ENCODE measurements at regions not wholly inside any gene's neighbourhood (a gene's known extent, or its start where the extent isn't known, plus 50 kb on each side); places are given as distances from the start of the nearest gene placed in this dataset.
A peak's percentile ranks its signal among the peaks of the same experiment; 100 is the strongest.

DNA sequence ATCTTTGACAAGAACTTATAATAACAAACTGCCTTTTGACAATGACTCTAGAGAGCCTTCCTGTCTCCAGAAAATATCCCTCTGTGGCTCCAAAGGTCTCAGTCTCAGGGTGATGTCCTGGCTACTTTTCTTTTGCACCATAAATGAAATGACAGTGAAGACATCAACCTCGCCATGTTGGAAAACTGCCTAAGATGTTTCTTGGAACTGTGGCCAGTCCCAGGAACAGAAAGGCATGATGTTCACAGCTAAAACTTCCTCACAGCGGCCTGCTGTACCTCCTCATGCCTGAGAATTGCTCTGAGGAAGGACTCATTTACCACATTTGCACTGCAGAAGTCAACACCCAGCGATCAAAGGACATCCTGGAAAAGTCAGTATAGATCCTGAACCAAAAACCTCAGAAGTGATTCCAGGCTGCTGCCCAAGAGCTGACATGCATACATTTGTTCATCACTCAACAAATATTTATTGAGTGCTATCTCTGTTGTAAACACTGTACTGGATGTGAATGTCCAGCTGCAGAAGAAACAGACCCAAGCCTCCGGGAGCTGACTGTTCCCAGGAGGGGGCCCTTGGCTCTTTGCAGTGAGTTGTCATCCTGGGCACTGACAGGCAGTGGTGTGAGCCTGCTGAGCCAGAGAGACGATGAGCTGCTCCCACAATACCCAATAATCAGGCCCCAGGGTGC, 64.3 kb upstream of the ACSL3 start (continued):
- TF ChIP-seq MAZ (IDR thresholded peaks at IDR 0.05; ENCODE audit: borderline replicate concordance, low read depth, low read length) (no peak), SMC3 (IDR thresholded peaks at IDR 0.05; ENCODE audit: low read depth, low read length) (no peak)

GRCh38 chr2:222797261-222797660, 63.6 kb upstream of the ACSL3 start:
- Histone ChIP-seq H2AFZ (replicated peaks; ENCODE audit: low read length, poor library complexity) (no peak overlapping the region), H2BK120ac (ENCODE audit: low read depth, low read length) (no peak overlapping the region), H3K27me3 (ENCODE audit: control insufficient read depth, insufficient read depth, low read length) (no peaks in the 10 kb centered on the region), H3K9me1 (ENCODE audit: insufficient read depth, low read length) (peaks cover 2% of the 10 kb centered on the region; the same call in 1 of the 2 replicates), H3K9me3 (ENCODE audit: control insufficient read depth, insufficient read depth, low read length) (no peaks in the 10 kb centered on the region), H4K91ac (ENCODE audit: insufficient read depth, low read depth, low read length) (no peak overlapping the region), H3K27ac (ENCODE audit: insufficient read depth, low read length) (no peak overlapping the region), H3K14ac (replicated peaks; ENCODE audit: low read depth, low read length) (no peak overlapping the region), H3K18ac (ENCODE audit: low read depth, low read length) (no peak overlapping the region), H3K4ac (ENCODE audit: low read depth, low read length) (no peak overlapping the region), H4K5ac (ENCODE audit: low read depth, low read length) (no peak overlapping the region), H4K8ac (ENCODE audit: low read depth in 2 of 2, low read length in 2 of 2) (no peak overlapping the region), H2AK5ac (ENCODE audit: low read depth, low read length) (no peak overlapping the region), H3K36me3 (ENCODE audit: control insufficient read depth, insufficient read depth, low read length) (no peaks in the 10 kb centered on the region), H2BK5ac (ENCODE audit: low read depth, low read length, poor library complexity, severe bottlenecking) (no peak overlapping the region), H3K9ac (ENCODE audit: low read depth, low read length) (no peak overlapping the region), H3K23ac (ENCODE audit: low read depth, low read length) (no peak overlapping the region), H4K20me1 (ENCODE audit: insufficient read depth, low read length) (no peaks in the 10 kb centered on the region), H2AK9ac (replicated peaks; ENCODE audit: low read depth, low read length, poor library complexity) (no peak overlapping the region), H3K79me1 (ENCODE audit: low read depth in 1 of 2, low read length in 2 of 2) (no peaks in the 10 kb centered on the region), H2BK15ac (ENCODE audit: low read depth, low read length) (no peak overlapping the region), H3K4me3 (ENCODE audit: insufficient read depth, low read depth, low read length) (no peak overlapping the region), H3K4me2 (ENCODE audit: low read depth, low read length) (no peak overlapping the region), H3K4me1 (ENCODE audit: control insufficient read depth, insufficient read depth, low read length) (peaks cover 8% of the 10 kb centered on the region), H2BK20ac (ENCODE audit: low read depth, low read length) (no peak overlapping the region), H3K56ac (ENCODE audit: extremely low read depth, insufficient read depth, low read length) (no peak overlapping the region)
- intact Hi-C loops (cut with micrococcal nuclease), result loop anchor here (1.0 to 2.0 kb wide), 3 partner anchors 89 to 144 kb away; no protein-coding TSS in a partner anchor
- DNase-seq, result peak; percentile 34
- peak; percentile 52 for ATAC-seq (ENCODE audit: low read depth)
- ChIA-PET CTCF (interaction anchor here (0.6 to 1.9 kb wide), 19 partner anchors 8 to 1171 kb away, joined by 3 to 6 read pairs (median 3); no protein-coding TSS in a partner anchor), POLR2A (ENCODE audit: unreplicated experiment) (interaction anchor here (0.5 to 0.6 kb wide), 2 partner anchors 8 to 137 kb away, joined by 3 read pairs; no protein-coding TSS in a partner anchor)
- no CpG with 5 or more reads among the region's 2 CpGs for WGBS, 2 experiments (ENCODE audit: extremely low coverage in 2 of 2, insufficient read length in 1 of 2)
- TF ChIP-seq CEBPB (IDR thresholded peaks at IDR 0.05; ENCODE audit: low read depth, low read length) (no peak), CTCF (conservative IDR thresholded peaks at IDR 0.05; ENCODE audit: low read depth, low read length) (peak; percentile 47), RCOR1 (IDR thresholded peaks at IDR 0.05; ENCODE audit: insufficient replicate concordance, low read length) (no peak), RAD21 (IDR thresholded peaks at IDR 0.05; ENCODE audit: low read length) (peak; percentile 41), SMC3 (IDR thresholded peaks at IDR 0.05; ENCODE audit: low read depth, low read length) (peak; percentile 25; the same call in 1 of the 2 replicates)
- BruUV-seq (replicated peaks), result no TSS peak
- in situ Hi-C loops (cut with MboI; ENCODE audit: low sequenced_read_pairs), result no loop called here
- dilution Hi-C loops (cut with HindIII; ENCODE audit: low sequenced_read_pairs, unreplicated experiment), result no loop called here

All from IMR-90 (cell line).